ENCODE measurements at regions not wholly inside any gene's neighbourhood (a gene's known extent, or its start where the extent isn't known, plus 50 kb on each side); places are given as distances from the start of the nearest gene placed in this dataset.

- TF ChIP-seq CTCF (IDR thresholded peaks at IDR 0.05) (no peak), POLR2A (IDR thresholded peaks at IDR 0.05) (no peak)
Observed at GRCh38 chr3:55376753-55377347, 110.3 kb downstream of the WNT5A start.
